ENCODE measurements at regions not wholly inside any gene's neighbourhood (a gene's known extent, or its start where the extent isn't known, plus 50 kb on each side); places are given as distances from the start of the nearest gene placed in this dataset.
"Not testable (repeated sequence)": the region's sequence is repeated elsewhere in the genome, so short reads cannot be mapped to it uniquely, and the experiment has no call there.

- no peaks in the 10 kb centered on the region for H3K27me3 ChIP-seq (ENCODE audit: low read length)
- H3F3A ChIP-seq (ENCODE audit: insufficient read depth) = no peaks in the 10 kb centered on the region
- no peak overlapping the region for H2AFZ ChIP-seq (ENCODE audit: low read depth, low read length, severe bottlenecking)
- H3K36me3 ChIP-seq (ENCODE audit: low read length) = no peaks in the 10 kb centered on the region
- H3K4me3 ChIP-seq (ENCODE audit: insufficient read depth, low read length, poor library complexity, severe bottlenecking) = no peak overlapping the region
- no peaks in the 10 kb centered on the region for H3K79me2 ChIP-seq (ENCODE audit: insufficient read depth, low read length)
- no peak for TF ChIP-seq CTCF (IDR thresholded peaks at IDR 0.05; ENCODE audit: insufficient read depth, low read length, poor library complexity, severe bottlenecking)
- TF ChIP-seq EZH2phosphoT487 (conservative IDR thresholded peaks at IDR 0.05; ENCODE audit: low read length) = no peak
- no peaks in the 10 kb centered on the region for H3K9me2 ChIP-seq (replicated peaks; ENCODE audit: insufficient read depth, low read length)
- no peak overlapping the region for H3K4me2 ChIP-seq (ENCODE audit: low read depth, low read length, poor library complexity, severe bottlenecking)
- no peak overlapping the region for H3K9ac ChIP-seq (ENCODE audit: low read length)
- no peak overlapping the region for H3K27ac ChIP-seq (ENCODE audit: low read depth, low read length)
- no peaks in the 10 kb centered on the region for H3K9me3 ChIP-seq (ENCODE audit: insufficient read depth, low read length)
- H4K20me1 ChIP-seq (ENCODE audit: low read depth, low read length) = no peaks in the 10 kb centered on the region
These were observed 389.2 kb downstream of the MAT2B start for GRCh38 chr5:163894645-163895044.

- H3F3A ChIP-seq (ENCODE audit: insufficient read depth) = no peaks in the 10 kb centered on the region
- no peaks in the 10 kb centered on the region for H3K9me2 ChIP-seq (replicated peaks; ENCODE audit: insufficient read depth, low read length)
- H4K20me1 ChIP-seq (ENCODE audit: low read depth, low read length) = no peaks in the 10 kb centered on the region
- H2AFZ ChIP-seq (ENCODE audit: low read depth, low read length, severe bottlenecking) = no peak overlapping the region
- H3K27me3 ChIP-seq (ENCODE audit: low read length) = no peaks in the 10 kb centered on the region
- TF ChIP-seq EZH2phosphoT487 (conservative IDR thresholded peaks at IDR 0.05; ENCODE audit: low read length) = no peak
- TF ChIP-seq CTCF (IDR thresholded peaks at IDR 0.05; ENCODE audit: insufficient read depth, low read length, poor library complexity, severe bottlenecking) = no peak
- no peaks in the 10 kb centered on the region for H3K79me2 ChIP-seq (ENCODE audit: insufficient read depth, low read length)
- no peaks in the 10 kb centered on the region for H3K36me3 ChIP-seq (ENCODE audit: low read length)
- H3K4me2 ChIP-seq (ENCODE audit: low read depth, low read length, poor library complexity, severe bottlenecking) = no peak overlapping the region
- H3K9ac ChIP-seq (ENCODE audit: low read length) = no peak overlapping the region
- no peak overlapping the region for H3K27ac ChIP-seq (ENCODE audit: low read depth, low read length)
- no peaks in the 10 kb centered on the region for H3K9me3 ChIP-seq (ENCODE audit: insufficient read depth, low read length)
- H3K4me3 ChIP-seq (ENCODE audit: insufficient read depth, low read length, poor library complexity, severe bottlenecking) = no peak overlapping the region
These were observed 393.5 kb downstream of the MAT2B start for GRCh38 chr5:163898873-163899272.

GRCh38 chr5:163907783-163908182, 402.4 kb downstream of the MAT2B start:
- H3K4me2 ChIP-seq (ENCODE audit: low read depth, low read length, poor library complexity, severe bottlenecking); H3K4me3 ChIP-seq (ENCODE audit: insufficient read depth, low read length, poor library complexity, severe bottlenecking); H4K20me1 ChIP-seq (ENCODE audit: low read depth, low read length); H3K9me3 ChIP-seq (ENCODE audit: insufficient read depth, low read length); H3K9me2 ChIP-seq (replicated peaks; ENCODE audit: insufficient read depth, low read length); H3K79me2 ChIP-seq (ENCODE audit: insufficient read depth, low read length); H3K27me3 ChIP-seq (ENCODE audit: low read length); H3K36me3 ChIP-seq (ENCODE audit: low read length); H2AFZ ChIP-seq (ENCODE audit: low read depth, low read length, severe bottlenecking); H3K27ac ChIP-seq (ENCODE audit: low read depth, low read length); H3K9ac ChIP-seq (ENCODE audit: low read length); H3F3A ChIP-seq (ENCODE audit: insufficient read depth): not testable (repeated sequence)

GRCh38 chr5:163908253-163908652, 402.8 kb downstream of the MAT2B start:
- no peak overlapping the region for H2AFZ ChIP-seq (ENCODE audit: low read depth, low read length, severe bottlenecking)
- no peaks in the 10 kb centered on the region for H3K27me3 ChIP-seq (ENCODE audit: low read length)
- no peak overlapping the region for H3K4me3 ChIP-seq (ENCODE audit: insufficient read depth, low read length, poor library complexity, severe bottlenecking)
- no peak overlapping the region for H3K4me2 ChIP-seq (ENCODE audit: low read depth, low read length, poor library complexity, severe bottlenecking)
- H3K9me2 ChIP-seq (replicated peaks; ENCODE audit: insufficient read depth, low read length) = no peaks in the 10 kb centered on the region
- no peaks in the 10 kb centered on the region for H3K79me2 ChIP-seq (ENCODE audit: insufficient read depth, low read length)
- no peaks in the 10 kb centered on the region for H3F3A ChIP-seq (ENCODE audit: insufficient read depth)
- no peaks in the 10 kb centered on the region for H3K36me3 ChIP-seq (ENCODE audit: low read length)
- no peak overlapping the region for H3K9ac ChIP-seq (ENCODE audit: low read length)
- H4K20me1 ChIP-seq (ENCODE audit: low read depth, low read length) = no peaks in the 10 kb centered on the region
- H3K27ac ChIP-seq (ENCODE audit: low read depth, low read length) = no peak overlapping the region
- TF ChIP-seq EZH2phosphoT487 (conservative IDR thresholded peaks at IDR 0.05; ENCODE audit: low read length) (no peak), CTCF (IDR thresholded peaks at IDR 0.05; ENCODE audit: insufficient read depth, low read length, poor library complexity, severe bottlenecking) (no peak)
- H3K9me3 ChIP-seq (ENCODE audit: insufficient read depth, low read length) = no peaks in the 10 kb centered on the region

Measured in SU-DHL-6 (cell line).